ENCODE measurements at regions not wholly inside any gene's neighbourhood (a gene's known extent, or its start where the extent isn't known, plus 50 kb on each side); places are given as distances from the start of the nearest gene placed in this dataset.

- no peak overlapping the region for H3K27ac ChIP-seq
- H3K9me3 ChIP-seq = no peaks in the 10 kb centered on the region
- DNase-seq = no peak
- no peaks in the 10 kb centered on the region for H3K4me1 ChIP-seq
- H3K27me3 ChIP-seq = no peaks in the 10 kb centered on the region
- no peak overlapping the region for H3K4me3 ChIP-seq
- H3K36me3 ChIP-seq = no peaks in the 10 kb centered on the region
- TF ChIP-seq POLR2A (IDR thresholded peaks at IDR 0.05) (no peak), CTCF (IDR thresholded peaks at IDR 0.05) (no peak)
Observed at GRCh38 chr18:65365245-65365980, 385.4 kb upstream of the CDH7 start.

DNA sequence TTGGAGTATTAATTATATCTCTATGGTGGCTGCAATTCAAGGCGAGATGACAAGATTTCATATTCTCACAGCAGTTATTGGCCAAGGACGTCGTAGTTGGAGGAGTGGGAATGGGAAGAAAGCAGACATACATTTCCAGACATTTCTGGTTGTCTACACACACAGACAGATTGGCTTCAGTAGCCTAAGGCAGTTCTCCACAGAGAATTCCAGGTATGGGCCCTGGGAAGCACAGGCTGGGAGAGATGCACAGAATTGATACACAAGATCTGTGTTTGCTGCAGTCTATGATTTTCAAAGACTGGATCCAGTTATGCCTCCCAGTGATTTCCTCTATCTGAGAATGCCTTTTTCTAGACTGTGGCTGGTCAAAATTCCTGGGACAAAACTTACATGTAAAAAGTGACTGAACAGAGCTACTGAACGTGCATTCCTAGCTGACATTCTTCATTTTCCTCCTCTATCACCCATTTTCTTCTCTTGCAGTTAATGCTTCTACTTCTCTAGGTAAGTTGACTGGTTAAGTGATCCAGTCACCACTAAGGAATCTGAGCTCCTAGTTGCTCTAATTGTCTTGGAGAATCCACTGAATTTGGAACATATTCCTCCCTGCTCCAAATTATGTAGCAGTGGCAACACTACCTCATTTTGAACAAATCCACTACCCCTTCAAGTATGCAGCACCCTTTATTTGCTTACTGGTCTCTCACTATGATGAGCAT is 386.7 kb upstream of the CDH7 start:
- DNase-seq = no peak
- no peak for TF ChIP-seq CTCF (IDR thresholded peaks at IDR 0.05)
- no peak for TF ChIP-seq POLR2A (IDR thresholded peaks at IDR 0.05)
- H3K27ac ChIP-seq = no peak overlapping the region

DNA sequence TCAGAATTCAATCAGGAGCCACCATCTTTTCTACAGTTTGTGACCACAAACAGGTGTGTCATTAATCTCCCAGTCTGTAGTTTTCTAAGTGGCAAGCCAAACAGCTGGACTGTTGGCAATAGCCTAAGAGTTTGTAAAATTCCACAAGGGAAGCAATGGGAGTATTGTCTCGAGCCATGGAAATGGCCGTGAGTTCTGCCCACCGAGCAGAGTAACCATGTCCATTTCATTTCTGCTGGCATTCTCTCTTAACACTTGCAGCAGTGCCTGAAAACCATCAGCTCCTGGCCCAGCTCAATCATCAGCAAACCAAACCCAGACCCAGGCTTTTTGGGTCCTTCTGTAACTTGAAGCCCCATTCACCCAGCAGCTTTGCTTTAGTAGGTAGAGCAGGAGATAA is 387.8 kb upstream of the CDH7 start:
- Histone ChIP-seq H3K4me1 (no peaks in the 10 kb centered on the region), H3K9me3 (no peaks in the 10 kb centered on the region), H3K36me3 (no peaks in the 10 kb centered on the region), H3K4me3 (no peak overlapping the region), H3K27me3 (no peaks in the 10 kb centered on the region), H3K27ac (no peak overlapping the region)
- TF ChIP-seq POLR2A (IDR thresholded peaks at IDR 0.05) (no peak), CTCF (IDR thresholded peaks at IDR 0.05) (no peak)
- DNase-seq = no peak

More for the DNA sequence above, 386.7 kb upstream of the CDH7 start:
- no peak overlapping the region for H3K4me3 ChIP-seq
- H3K36me3 ChIP-seq = no peaks in the 10 kb centered on the region
- no peaks in the 10 kb centered on the region for H3K4me1 ChIP-seq
- no peaks in the 10 kb centered on the region for H3K9me3 ChIP-seq
- no peaks in the 10 kb centered on the region for H3K27me3 ChIP-seq

GRCh38 chr18:65359479-65359878 is 391.3 kb upstream of the CDH7 start:
- Histone ChIP-seq H3K4me1 (no peaks in the 10 kb centered on the region), H3K27me3 (no peaks in the 10 kb centered on the region), H3K9me3 (no peaks in the 10 kb centered on the region), H3K4me3 (no peak overlapping the region), H3K36me3 (no peaks in the 10 kb centered on the region), H3K27ac (no peak overlapping the region)
- TF ChIP-seq POLR2A (IDR thresholded peaks at IDR 0.05) (no peak), CTCF (IDR thresholded peaks at IDR 0.05) (no peak)
- no peak for DNase-seq

DNA sequence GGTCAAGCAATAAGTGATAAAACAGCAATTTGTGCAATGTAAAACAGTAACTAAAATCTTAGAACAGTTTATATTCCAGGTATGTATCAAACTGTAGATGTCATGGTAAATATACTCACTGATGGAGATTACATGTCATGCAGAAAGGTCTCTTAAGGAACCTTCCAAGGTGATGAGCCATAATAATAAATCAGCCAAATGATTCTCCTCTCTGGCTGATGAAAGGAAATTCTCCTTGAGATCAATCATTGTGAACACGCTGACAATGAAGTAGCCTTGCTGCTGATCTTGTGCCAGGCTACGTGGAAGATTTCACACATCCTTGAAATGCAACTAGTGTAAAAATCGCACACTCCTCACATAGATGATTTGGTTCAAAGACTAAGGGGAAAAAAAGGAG is 392.5 kb upstream of the CDH7 start:
- DNase-seq = no peak
- H3K36me3 ChIP-seq = no peaks in the 10 kb centered on the region
- H3K27me3 ChIP-seq = no peaks in the 10 kb centered on the region
- H3K9me3 ChIP-seq = no peaks in the 10 kb centered on the region
- no peak for TF ChIP-seq POLR2A (IDR thresholded peaks at IDR 0.05)
- no peak for TF ChIP-seq CTCF (IDR thresholded peaks at IDR 0.05)
- H3K4me3 ChIP-seq = no peak overlapping the region
- no peaks in the 10 kb centered on the region for H3K4me1 ChIP-seq
- no peak overlapping the region for H3K27ac ChIP-seq

Data from Peyer's patch (tissue), 4 donors.